ENCODE measurements at regions not wholly inside any gene's neighbourhood (a gene's known extent, or its start where the extent isn't known, plus 50 kb on each side); places are given as distances from the start of the nearest gene placed in this dataset.

GRCh38 chr7:3168869-3169268 is 125.2 kb upstream of the CARD11 start:
- Histone ChIP-seq H3K9me3 (ENCODE audit: control insufficient read depth, insufficient read depth, low read depth, low read length) (no peaks in the 10 kb centered on the region), H3K4me1 (ENCODE audit: control insufficient read depth, extremely low read depth, insufficient read depth, low read length) (no peaks in the 10 kb centered on the region), H3K4me3 (replicated peaks in 1 of 4; ENCODE audit: control extremely low read depth in 1 of 4, insufficient read depth in 1 of 4, low read depth in 3 of 4, low read length in 4 of 4) (no peak overlapping the region), H3K9ac (ENCODE audit: insufficient read depth, low read length) (no peak overlapping the region), H3K36me3 (ENCODE audit: control insufficient read depth, insufficient read depth, low read length) (no peaks in the 10 kb centered on the region), H3K4me2 (ENCODE audit: extremely low read depth, insufficient read depth, low read length) (no peak overlapping the region), H3K27ac (ENCODE audit: insufficient read depth, low read length) (no peak overlapping the region), H3K79me2 (ENCODE audit: control insufficient read depth, insufficient read depth, low read length) (no peaks in the 10 kb centered on the region), H3K27me3 (ENCODE audit: control insufficient read depth, insufficient read depth, low read length) (no peaks in the 10 kb centered on the region), H4K20me1 (ENCODE audit: control insufficient read depth, extremely low read depth, insufficient read depth, low read length) (no peaks in the 10 kb centered on the region), H2AFZ (ENCODE audit: low read length) (no peak overlapping the region)
- no peak for DNase-seq (ENCODE audit: low read depth in 2 of 2)
- TF ChIP-seq EZH2 (IDR thresholded peaks at IDR 0.05; ENCODE audit: low read length, missing control alignments) (no peak), CTCF (conservative IDR thresholded peaks at IDR 0.05 in 1 of 2, IDR thresholded peaks at IDR 0.05 in 1 of 2; ENCODE audit: low read depth in 1 of 2, low read length in 2 of 2) (no peak)

DNA sequence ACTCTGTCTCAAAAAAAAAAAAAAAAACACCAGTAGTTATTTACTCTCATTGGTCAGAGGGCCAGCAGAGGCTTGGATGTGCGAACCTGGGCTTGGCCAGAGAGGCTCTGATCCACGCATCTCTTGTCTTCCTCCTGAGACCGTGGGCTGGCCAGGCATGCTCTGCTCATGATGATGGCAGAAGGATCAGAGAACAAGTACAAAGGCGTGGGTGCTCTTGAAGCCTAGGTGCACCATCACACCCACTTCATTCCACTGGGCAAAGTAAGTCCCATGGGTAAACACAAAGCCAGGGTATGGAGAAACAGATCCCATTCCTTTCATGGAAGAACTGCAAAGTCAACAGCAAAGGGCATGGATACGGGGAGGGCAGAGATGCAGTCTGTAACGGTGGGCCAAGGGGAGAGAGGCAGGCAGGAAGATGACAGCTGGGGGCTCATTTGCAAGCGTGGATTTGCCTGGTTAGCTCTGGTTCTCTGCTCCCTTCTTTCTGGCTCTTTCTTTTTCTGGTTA is 128.2 kb upstream of the SDK1 start:
- no peak for DNase-seq (ENCODE audit: low read depth in 2 of 2)
- Histone ChIP-seq H3K27me3 (ENCODE audit: control insufficient read depth, insufficient read depth, low read length) (no peaks in the 10 kb centered on the region), H3K36me3 (ENCODE audit: control insufficient read depth, insufficient read depth, low read length) (no peaks in the 10 kb centered on the region), H3K79me2 (ENCODE audit: control insufficient read depth, insufficient read depth, low read length) (no peaks in the 10 kb centered on the region), H3K4me2 (ENCODE audit: extremely low read depth, insufficient read depth, low read length) (no peak overlapping the region), H2AFZ (ENCODE audit: low read length) (no peak overlapping the region), H3K27ac (ENCODE audit: insufficient read depth, low read length) (no peak overlapping the region), H3K4me3 (replicated peaks in 1 of 4; ENCODE audit: control extremely low read depth in 1 of 4, insufficient read depth in 1 of 4, low read depth in 3 of 4, low read length in 4 of 4) (no peak overlapping the region), H3K9ac (ENCODE audit: insufficient read depth, low read length) (no peak overlapping the region), H3K4me1 (ENCODE audit: control insufficient read depth, extremely low read depth, insufficient read depth, low read length) (no peaks in the 10 kb centered on the region), H4K20me1 (ENCODE audit: control insufficient read depth, extremely low read depth, insufficient read depth, low read length) (no peaks in the 10 kb centered on the region), H3K9me3 (ENCODE audit: control insufficient read depth, insufficient read depth, low read depth, low read length) (no peaks in the 10 kb centered on the region)
- no peak for TF ChIP-seq EZH2 (IDR thresholded peaks at IDR 0.05; ENCODE audit: low read length, missing control alignments)
- TF ChIP-seq CTCF (conservative IDR thresholded peaks at IDR 0.05 in 1 of 2, IDR thresholded peaks at IDR 0.05 in 1 of 2; ENCODE audit: low read depth in 1 of 2, low read length in 2 of 2): no peak

DNA sequence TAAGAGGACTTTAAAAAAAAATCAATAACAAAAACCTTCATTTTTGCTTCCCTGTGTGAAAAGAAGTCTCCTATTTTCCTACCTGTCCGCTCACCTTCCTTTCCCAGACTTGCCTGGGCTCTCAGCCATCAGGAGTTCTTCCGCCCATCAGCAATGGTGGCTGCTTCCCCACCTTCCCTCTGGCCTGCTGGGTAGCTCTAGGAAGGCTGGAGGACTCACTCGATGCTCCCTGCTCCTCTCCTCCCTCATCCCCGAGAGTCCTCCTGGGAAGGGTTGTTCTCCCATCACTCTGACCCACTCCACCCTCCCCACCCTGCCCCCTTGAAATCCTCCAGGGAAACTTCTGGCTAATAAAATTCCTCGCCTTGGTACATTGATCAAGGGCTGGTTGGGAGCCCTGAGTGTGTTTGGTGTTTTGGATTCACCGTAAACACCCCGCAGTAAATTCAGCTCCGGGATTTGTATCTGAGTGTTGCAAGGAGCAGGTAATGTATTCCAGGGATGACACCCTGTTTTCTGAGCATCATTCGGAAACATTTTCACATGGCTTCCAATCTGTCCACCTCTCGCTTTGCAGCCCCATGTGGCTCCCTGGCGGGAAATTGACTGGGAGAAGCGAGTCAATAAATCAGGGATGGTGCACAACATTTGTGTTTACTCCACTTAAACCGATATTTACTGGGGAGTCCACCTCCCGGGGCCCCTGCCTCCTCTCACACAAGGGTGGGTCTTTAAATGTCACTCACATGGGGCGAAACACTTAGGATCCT is 126.4 kb upstream of the SDK1 start:
- no peaks in the 10 kb centered on the region for H3K9me3 ChIP-seq (ENCODE audit: control insufficient read depth, insufficient read depth, low read depth, low read length)
- no peak overlapping the region for H3K27ac ChIP-seq (ENCODE audit: insufficient read depth, low read length)
- H3K36me3 ChIP-seq (ENCODE audit: control insufficient read depth, insufficient read depth, low read length): no peaks in the 10 kb centered on the region
- H3K4me2 ChIP-seq (ENCODE audit: extremely low read depth, insufficient read depth, low read length): no peak overlapping the region
- no peak for DNase-seq (ENCODE audit: low read depth in 2 of 2)
- TF ChIP-seq EZH2 (IDR thresholded peaks at IDR 0.05; ENCODE audit: low read length, missing control alignments) (no peak), CTCF (conservative IDR thresholded peaks at IDR 0.05 in 1 of 2, IDR thresholded peaks at IDR 0.05 in 1 of 2; ENCODE audit: low read depth in 1 of 2, low read length in 2 of 2) (no peak)
- H3K79me2 ChIP-seq (ENCODE audit: control insufficient read depth, insufficient read depth, low read length): no peaks in the 10 kb centered on the region
- no peak overlapping the region for H2AFZ ChIP-seq (ENCODE audit: low read length)
- H4K20me1 ChIP-seq (ENCODE audit: control insufficient read depth, extremely low read depth, insufficient read depth, low read length): no peaks in the 10 kb centered on the region
- H3K27me3 ChIP-seq (ENCODE audit: control insufficient read depth, insufficient read depth, low read length): no peaks in the 10 kb centered on the region
- H3K4me1 ChIP-seq (ENCODE audit: control insufficient read depth, extremely low read depth, insufficient read depth, low read length): no peaks in the 10 kb centered on the region
- no peak overlapping the region for H3K9ac ChIP-seq (ENCODE audit: insufficient read depth, low read length)
- no peak overlapping the region for H3K4me3 ChIP-seq (replicated peaks in 1 of 4; ENCODE audit: control extremely low read depth in 1 of 4, insufficient read depth in 1 of 4, low read depth in 3 of 4, low read length in 4 of 4)

All from fibroblast of lung (primary cell).